B cell (primary cell): ENCODE measurements at regions not wholly inside any gene's neighbourhood (a gene's known extent, or its start where the extent isn't known, plus 50 kb on each side); places are given as distances from the start of the nearest gene placed in this dataset.

Source experiments
- EZH2 ChIP-seq: IDR thresholded peaks from 2 replicates; pipeline ENCODE4 v1.6.1; 2012; ENCODE audit warnings: borderline replicate concordance, low read depth, mild to moderate bottlenecking, moderate library complexity, low read length; ENCODE audit not compliant: insufficient read depth, poor library complexity, severe bottlenecking
- TF ChIP-seq, protein P1 (sequence below): fragments of 200-600 bp; IDR thresholded peaks from one replicate; pipeline ENCODE4 v1.8.0; 2022; ENCODE audit warnings: antibody characterized with exemption, mild to moderate bottlenecking

GRCh38 chr12:115639648-115640012, 637.9 kb downstream of the MED13L start:
- TF ChIP-seq, protein P1, sequence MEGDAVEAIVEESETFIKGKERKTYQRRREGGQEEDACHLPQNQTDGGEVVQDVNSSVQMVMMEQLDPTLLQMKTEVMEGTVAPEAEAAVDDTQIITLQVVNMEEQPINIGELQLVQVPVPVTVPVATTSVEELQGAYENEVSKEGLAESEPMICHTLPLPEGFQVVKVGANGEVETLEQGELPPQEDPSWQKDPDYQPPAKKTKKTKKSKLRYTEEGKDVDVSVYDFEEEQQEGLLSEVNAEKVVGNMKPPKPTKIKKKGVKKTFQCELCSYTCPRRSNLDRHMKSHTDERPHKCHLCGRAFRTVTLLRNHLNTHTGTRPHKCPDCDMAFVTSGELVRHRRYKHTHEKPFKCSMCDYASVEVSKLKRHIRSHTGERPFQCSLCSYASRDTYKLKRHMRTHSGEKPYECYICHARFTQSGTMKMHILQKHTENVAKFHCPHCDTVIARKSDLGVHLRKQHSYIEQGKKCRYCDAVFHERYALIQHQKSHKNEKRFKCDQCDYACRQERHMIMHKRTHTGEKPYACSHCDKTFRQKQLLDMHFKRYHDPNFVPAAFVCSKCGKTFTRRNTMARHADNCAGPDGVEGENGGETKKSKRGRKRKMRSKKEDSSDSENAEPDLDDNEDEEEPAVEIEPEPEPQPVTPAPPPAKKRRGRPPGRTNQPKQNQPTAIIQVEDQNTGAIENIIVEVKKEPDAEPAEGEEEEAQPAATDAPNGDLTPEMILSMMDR: no peak
- TF ChIP-seq EZH2: no peak
